NB4 (cell line): ENCODE measurements at regions not wholly inside any gene's neighbourhood (a gene's known extent, or its start where the extent isn't known, plus 50 kb on each side); places are given as distances from the start of the nearest gene placed in this dataset.

ENCODE experiments used
- CTCF ChIP-seq: IDR thresholded peaks from one replicate; pipeline ENCODE4 v1.5.1; 2012; ENCODE audit warnings: low read depth, low read length
- MAX ChIP-seq: IDR thresholded peaks from 2 replicates; pipeline ENCODE4 v1.6.1; 2011; ENCODE audit warnings: low read depth, low read length

GRCh38 chr11:119509969-119510401, 87.0 kb upstream of the THY1 start:
- TF ChIP-seq CTCF = no peak
- TF ChIP-seq MAX = no peak
